Muscle of leg (tissue), 3 donors: ENCODE measurements at regions not wholly inside any gene's neighbourhood (a gene's known extent, or its start where the extent isn't known, plus 50 kb on each side); places are given as distances from the start of the nearest gene placed in this dataset.
"Not testable (repeated sequence)": the region's sequence is repeated elsewhere in the genome, so short reads cannot be mapped to it uniquely, and the experiment has no call there.

Experiments
- DNase-seq: peaks from one replicate; pipeline ENCODE4 v3.0.0; 2013
- H3K27ac ChIP-seq: one replicate; pipeline ENCODE4 v1.5.1; 2013; ENCODE audit warnings: mild to moderate bottlenecking, low read length, control low read depth
- H3K27me3 ChIP-seq: one replicate; pipeline ENCODE4 v1.6.1; 2013; ENCODE audit warnings: low read length; ENCODE audit not compliant: control insufficient read depth, insufficient read depth
- H3K36me3 ChIP-seq: one replicate; pipeline ENCODE4 v1.6.1; 2013; ENCODE audit warnings: low read length; ENCODE audit not compliant: control insufficient read depth, insufficient read depth
- H3K4me1 ChIP-seq: one replicate; pipeline ENCODE4 v1.6.1; 2013; ENCODE audit warnings: low read length; ENCODE audit not compliant: control insufficient read depth, insufficient read depth
- H3K4me3 ChIP-seq: one replicate; pipeline ENCODE4 v1.5.1; 2013; ENCODE audit warnings: low read length, control low read depth
- H3K9me3 ChIP-seq: replicated peaks from 2 replicates; pipeline ENCODE4 v1.6.1; 2013; ENCODE audit warnings: low read depth, low read length; ENCODE audit not compliant: control insufficient read depth
- WGBS: methylation state at CpG from one replicate; pipeline ENCODE4 v1.1.5; 2013; ENCODE audit warnings: missing lambda C conversion rate; ENCODE audit not compliant: insufficient coverage; 5-methylcytosine and 5-hydroxymethylcytosine counted together

- 41% methylated on average over 4 of the region's 6 CpGs for WGBS
- H3K27ac ChIP-seq = no peak overlapping the region
- no peak for DNase-seq
Measured at GRCh38 chr2:192645811-192646598, 451.3 kb upstream of the TMEFF2 start.

GRCh38 chr2:192634557-192634956, 439.8 kb upstream of the TMEFF2 start:
- no CpG with 5 or more reads among the region's 3 CpGs for WGBS
- Histone ChIP-seq H3K9me3 (no peaks in the 10 kb centered on the region), H3K4me1 (no peaks in the 10 kb centered on the region), H3K36me3 (no peaks in the 10 kb centered on the region), H3K4me3 (no peak overlapping the region), H3K27ac (no peak overlapping the region), H3K27me3 (no peaks in the 10 kb centered on the region)
- no peak for DNase-seq

More at GRCh38 chr2:192645811-192646598, 451.3 kb upstream of the TMEFF2 start:
- no peaks in the 10 kb centered on the region for H3K27me3 ChIP-seq
- H3K36me3 ChIP-seq = no peaks in the 10 kb centered on the region
- H3K4me1 ChIP-seq = no peaks in the 10 kb centered on the region
- no peaks in the 10 kb centered on the region for H3K9me3 ChIP-seq
- H3K4me3 ChIP-seq = no peak overlapping the region

- Histone ChIP-seq H3K27ac (no peak overlapping the region), H3K36me3 (no peaks in the 10 kb centered on the region), H3K9me3 (no peaks in the 10 kb centered on the region), H3K4me3 (no peak overlapping the region), H3K27me3 (no peaks in the 10 kb centered on the region), H3K4me1 (no peaks in the 10 kb centered on the region)
- no peak for DNase-seq
- no CpG with 5 or more reads among the region's 2 CpGs for WGBS
Measured at GRCh38 chr2:192628017-192628416, 433.3 kb upstream of the TMEFF2 start.

- Histone ChIP-seq H3K27me3 (no peaks in the 10 kb centered on the region), H3K27ac (no peak overlapping the region), H3K36me3 (no peaks in the 10 kb centered on the region), H3K9me3 (no peaks in the 10 kb centered on the region), H3K4me3 (no peak overlapping the region), H3K4me1 (no peaks in the 10 kb centered on the region)
- DNase-seq = no peak
Measured at GRCh38 chr2:192615105-192615504, 420.4 kb upstream of the TMEFF2 start.

- no peaks in the 10 kb centered on the region for H3K4me1 ChIP-seq
- WGBS = 80% methylated on average over 1 of the region's 1 CpG
- H3K36me3 ChIP-seq = no peaks in the 10 kb centered on the region
- peaks cover 5% of the 10 kb centered on the region for H3K9me3 ChIP-seq
- H3K27ac ChIP-seq = no peak overlapping the region
- no peak for DNase-seq
- H3K4me3 ChIP-seq = no peak overlapping the region
- H3K27me3 ChIP-seq = no peaks in the 10 kb centered on the region
Measured at GRCh38 chr2:192604295-192604694, 409.6 kb upstream of the TMEFF2 start.

GRCh38 chr2:192598649-192599048, 403.9 kb upstream of the TMEFF2 start:
- no CpG with 5 or more reads among the region's 9 CpGs for WGBS
- H3K4me1 ChIP-seq, H3K27ac ChIP-seq, H3K4me3 ChIP-seq, DNase-seq, H3K36me3 ChIP-seq, H3K27me3 ChIP-seq, H3K9me3 ChIP-seq: not testable (repeated sequence)

GRCh38 chr2:192593561-192593960, 398.8 kb upstream of the TMEFF2 start:
- WGBS = 84% methylated on average over 3 of the region's 6 CpGs
- Histone ChIP-seq H3K36me3 (no peaks in the 10 kb centered on the region), H3K4me3 (no peak overlapping the region), H3K27me3 (no peaks in the 10 kb centered on the region), H3K9me3 (no peaks in the 10 kb centered on the region), H3K4me1 (no peaks in the 10 kb centered on the region), H3K27ac (no peak overlapping the region)
- DNase-seq = peak; percentile 33

- Histone ChIP-seq H3K27me3 (no peaks in the 10 kb centered on the region), H3K4me1 (no peaks in the 10 kb centered on the region), H3K36me3 (no peaks in the 10 kb centered on the region), H3K27ac (no peak overlapping the region), H3K4me3 (no peak overlapping the region), H3K9me3 (no peaks in the 10 kb centered on the region)
- no peak for DNase-seq
- WGBS = 95% methylated on average over 2 of the region's 4 CpGs
Measured at GRCh38 chr2:192591617-192592016, 396.9 kb upstream of the TMEFF2 start.

- Histone ChIP-seq H3K4me3 (no peak overlapping the region), H3K9me3 (no peaks in the 10 kb centered on the region), H3K36me3 (no peaks in the 10 kb centered on the region), H3K27ac (no peak overlapping the region), H3K27me3 (no peaks in the 10 kb centered on the region), H3K4me1 (no peaks in the 10 kb centered on the region)
- WGBS = no CpG with 5 or more reads among the region's 3 CpGs
- peak; percentile 43 for DNase-seq
Measured at GRCh38 chr2:192585418-192585817, 390.7 kb upstream of the TMEFF2 start.

GRCh38 chr2:192584976-192585375, 390.2 kb upstream of the TMEFF2 start:
- no peaks in the 10 kb centered on the region for H3K4me1 ChIP-seq
- no peaks in the 10 kb centered on the region for H3K36me3 ChIP-seq
- H3K27ac ChIP-seq = no peak overlapping the region
- no peaks in the 10 kb centered on the region for H3K9me3 ChIP-seq
- H3K27me3 ChIP-seq = no peaks in the 10 kb centered on the region
- H3K4me3 ChIP-seq = no peak overlapping the region
- peak; percentile 92 for DNase-seq
- WGBS = no CpG with 5 or more reads among the region's 1 CpG
